ENCODE measurements at regions not wholly inside any gene's neighbourhood (a gene's known extent, or its start where the extent isn't known, plus 50 kb on each side); places are given as distances from the start of the nearest gene placed in this dataset.

DNA sequence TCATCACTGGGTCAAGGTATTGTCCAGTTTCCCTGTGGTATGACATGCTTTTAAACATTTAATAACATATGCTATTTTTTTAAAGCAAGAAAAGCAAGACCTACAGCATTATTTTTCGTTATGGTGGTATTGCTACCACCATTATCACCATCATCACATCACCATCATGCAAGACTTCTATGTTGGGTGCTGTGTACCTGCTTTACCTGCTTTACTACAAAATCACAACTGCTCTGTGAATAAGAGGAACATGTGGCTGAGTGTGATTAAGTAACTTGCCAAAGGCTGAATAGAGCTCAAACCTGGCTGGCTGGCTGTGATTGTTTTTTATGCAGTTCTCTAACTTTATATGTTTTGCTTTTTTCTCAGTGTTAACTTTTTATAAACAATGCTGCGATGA lies 140.8 kb upstream of the CLINT1 start:
- TF ChIP-seq POLR2A (IDR thresholded peaks at IDR 0.05), result no peak
- TF ChIP-seq, protein P1, sequence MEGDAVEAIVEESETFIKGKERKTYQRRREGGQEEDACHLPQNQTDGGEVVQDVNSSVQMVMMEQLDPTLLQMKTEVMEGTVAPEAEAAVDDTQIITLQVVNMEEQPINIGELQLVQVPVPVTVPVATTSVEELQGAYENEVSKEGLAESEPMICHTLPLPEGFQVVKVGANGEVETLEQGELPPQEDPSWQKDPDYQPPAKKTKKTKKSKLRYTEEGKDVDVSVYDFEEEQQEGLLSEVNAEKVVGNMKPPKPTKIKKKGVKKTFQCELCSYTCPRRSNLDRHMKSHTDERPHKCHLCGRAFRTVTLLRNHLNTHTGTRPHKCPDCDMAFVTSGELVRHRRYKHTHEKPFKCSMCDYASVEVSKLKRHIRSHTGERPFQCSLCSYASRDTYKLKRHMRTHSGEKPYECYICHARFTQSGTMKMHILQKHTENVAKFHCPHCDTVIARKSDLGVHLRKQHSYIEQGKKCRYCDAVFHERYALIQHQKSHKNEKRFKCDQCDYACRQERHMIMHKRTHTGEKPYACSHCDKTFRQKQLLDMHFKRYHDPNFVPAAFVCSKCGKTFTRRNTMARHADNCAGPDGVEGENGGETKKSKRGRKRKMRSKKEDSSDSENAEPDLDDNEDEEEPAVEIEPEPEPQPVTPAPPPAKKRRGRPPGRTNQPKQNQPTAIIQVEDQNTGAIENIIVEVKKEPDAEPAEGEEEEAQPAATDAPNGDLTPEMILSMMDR (IDR thresholded peaks at IDR 0.05), result no peak
